SK-N-SH (cell line): ENCODE measurements at regions not wholly inside any gene's neighbourhood (a gene's known extent, or its start where the extent isn't known, plus 50 kb on each side); places are given as distances from the start of the nearest gene placed in this dataset.

ENCODE experiments used
- CTCF ChIA-PET: fragments of 300-600, 350-600 bp; formaldehyde crosslinking; extraction: SDS; loops from one replicate; lab custom pipeline; 2021; lab: Yijun Ruan, JAX
- POLR2A ChIA-PET: fragments of 350-600 bp; sonication (Branson Sonifier 250); formaldehyde crosslinking; extraction: SDS; loops from one replicate; lab custom pipeline; 2020; ENCODE audit warnings: antibody characterized with exemption, inconsistent platforms; lab: Yijun Ruan, JAX
- DNase-seq: peaks from one replicate; pipeline ENCODE4 v3.0.0; 2012
- H2AFZ ChIP-seq: fragments of 200-600 bp; sonication (generic); 2 replicates; pipeline ENCODE4 v1.8.1; 2016; ENCODE audit warnings: antibody characterized with exemption, mild to moderate bottlenecking, low read depth
- H3F3A ChIP-seq: fragments of 200-600 bp; sonication (generic); replicated peaks from 2 replicates; pipeline ENCODE3; 2016; ENCODE audit warnings: antibody characterized with exemption, mild to moderate bottlenecking; ENCODE audit not compliant: insufficient read depth
- H3K27ac ChIP-seq, 2 experiments: fragments of 200-500 bp in 1 of 2; fragments of 200-600 bp in 1 of 2; sonication (Bioruptor generic) in 1 of 2; sonication (generic), shearing (Covaris generic) in 1 of 2; 2 replicates each; pipeline versions ENCODE4 v1.5.1 to v1.6.1; 2014 to 2016; ENCODE audit warnings: low read depth in 2 of 2, inconsistent platforms in 1 of 2, low read length in 1 of 2, mild to moderate bottlenecking in 1 of 2, mixed read lengths in 1 of 2
- H3K27me3 ChIP-seq: fragments of 200-600 bp; sonication (generic), shearing (Covaris generic); 2 replicates; pipeline ENCODE4 v1.6.1; 2016; ENCODE audit warnings: mixed run types; ENCODE audit not compliant: insufficient read depth
- H3K36me3 ChIP-seq, 2 experiments: fragments of 200-500 bp in 1 of 2; fragments of 200-600 bp in 1 of 2; sonication (Bioruptor generic) in 1 of 2; sonication (generic) in 1 of 2; replicated peaks in 1 of 2; 2 replicates each; pipeline versions ENCODE3 to v1.5.1; 2014 to 2016; ENCODE audit warnings: low read length in 1 of 2, mild to moderate bottlenecking in 1 of 2; ENCODE audit not compliant: insufficient read depth in 2 of 2, control insufficient read depth in 1 of 2
- H3K4me1 ChIP-seq, 2 experiments: fragments of 200-500 bp in 1 of 2; fragments of 200-600 bp in 1 of 2; sonication (Bioruptor generic) in 1 of 2; sonication (generic), shearing (Covaris generic) in 1 of 2; 2 replicates each; pipeline versions ENCODE4 v1.5.1 to v1.6.1; 2014 to 2016; ENCODE audit warnings: low read depth in 1 of 2, low read length in 1 of 2, mixed run types in 1 of 2; ENCODE audit not compliant: insufficient read depth in 2 of 2, control insufficient read depth in 1 of 2
- H3K4me2 ChIP-seq: fragments of 200-600 bp; sonication (generic), shearing (Covaris generic); 2 replicates; pipeline ENCODE4 v1.6.1; 2017; ENCODE audit warnings: mixed run types
- H3K4me3 ChIP-seq, 2 experiments: fragments of 200-500 bp in 1 of 2; fragments of 200-600 bp in 1 of 2; sonication (Bioruptor generic) in 1 of 2; sonication (generic), shearing (Covaris generic) in 1 of 2; 2 replicates each; pipeline versions ENCODE4 v1.5.1 to v1.8.1; 2014 to 2016; ENCODE audit warnings: low read depth in 2 of 2, inconsistent platforms in 1 of 2, low read length in 1 of 2, mild to moderate bottlenecking in 1 of 2, mixed read lengths in 1 of 2, moderate library complexity in 1 of 2
- H3K79me2 ChIP-seq: fragments of 200-600 bp; sonication (generic); 2 replicates; pipeline ENCODE4 v1.8.1; 2017; ENCODE audit warnings: mild to moderate bottlenecking; ENCODE audit not compliant: insufficient read depth
- H3K9ac ChIP-seq: fragments of 200-600 bp; sonication (generic); 2 replicates; pipeline ENCODE4 v1.6.1; 2017; ENCODE audit warnings: mixed run types
- H3K9me2 ChIP-seq: fragments of 200-600 bp; sonication (generic); 2 replicates; pipeline ENCODE4 v1.6.1; 2017; ENCODE audit warnings: mixed run types
- H3K9me3 ChIP-seq: fragments of 200-600 bp; sonication (generic); 2 replicates; pipeline ENCODE4 v1.6.1; 2017; ENCODE audit warnings: mixed run types, mild to moderate bottlenecking, moderate library complexity
- H4K20me1 ChIP-seq: fragments of 200-600 bp; sonication (generic); 2 replicates; pipeline ENCODE4 v1.6.1; 2017; ENCODE audit warnings: mild to moderate bottlenecking, mixed run types; ENCODE audit not compliant: insufficient read depth
- ELF1 ChIP-seq: IDR thresholded peaks from 2 replicates; pipeline ENCODE4 v1.4.0; 2012
- EP300 ChIP-seq, 2 experiments: IDR thresholded peaks; 2 replicates each; pipeline versions ENCODE4 v1.4.0 to v1.6.1; 2012; ENCODE audit warnings: borderline replicate concordance in 1 of 2, low read depth in 1 of 2, low read length in 1 of 2
- EZH2phosphoT487 ChIP-seq: fragments of 200-600 bp; sonication (generic); IDR thresholded peaks from 2 replicates; pipeline ENCODE4 v1.6.1; 2017; ENCODE audit warnings: low read depth, mixed run types, mild to moderate bottlenecking, antibody characterized with exemption, moderate library complexity, borderline replicate concordance
- FOSL2 ChIP-seq: IDR thresholded peaks from 2 replicates; pipeline ENCODE4 v1.4.0; 2012; ENCODE audit warnings: low read depth, mild to moderate bottlenecking, moderate library complexity, borderline replicate concordance
- FOXJ3 ChIP-seq: sonication (generic); formaldehyde crosslinking; IDR thresholded peaks from 2 replicates; pipeline ENCODE4 v1.5.1; 2020; ENCODE audit warnings: mild to moderate bottlenecking, missing genetic modification reagents
- GABPA ChIP-seq: IDR thresholded peaks from 2 replicates; pipeline ENCODE4 v1.4.0; 2012; ENCODE audit warnings: low read depth, mild to moderate bottlenecking
- GATA2 ChIP-seq: sonication (generic); formaldehyde crosslinking; IDR thresholded peaks from 2 replicates; pipeline ENCODE4 v1.5.0; 2020; ENCODE audit warnings: mild to moderate bottlenecking, missing genetic modification reagents
- JUND ChIP-seq: IDR thresholded peaks from 2 replicates; pipeline ENCODE4 v1.4.0; 2012
- MEF2A ChIP-seq: IDR thresholded peaks from 2 replicates; pipeline ENCODE4 v1.4.0; 2012; ENCODE audit warnings: low read depth, borderline replicate concordance
- NRF1 ChIP-seq: IDR thresholded peaks from 2 replicates; pipeline ENCODE4 v1.6.1; 2012; ENCODE audit warnings: low read depth, mild to moderate bottlenecking, low read length
- RAD21 ChIP-seq: IDR thresholded peaks from 2 replicates; pipeline ENCODE4 v1.6.1; 2012; ENCODE audit warnings: mild to moderate bottlenecking, low read length
- RCOR1 ChIP-seq: fragments of 150-350 bp; IDR thresholded peaks from 2 replicates; pipeline ENCODE4 v1.6.1; 2017; ENCODE audit warnings: antibody characterized with exemption, low read length
- SIN3A ChIP-seq: IDR thresholded peaks from 2 replicates; pipeline ENCODE4 v1.6.1; 2012; ENCODE audit warnings: low read depth, mild to moderate bottlenecking, low read length, moderate library complexity, borderline replicate concordance
- YY1 ChIP-seq: IDR thresholded peaks from 2 replicates; pipeline ENCODE4 v1.4.0; 2012; ENCODE audit warnings: low read depth, mild to moderate bottlenecking
- WGBS: methylation state at CpG from one replicate; pipeline ENCODE4 v1.1.6; 2017; ENCODE audit warnings: low lambda C conversion rate; 5-methylcytosine and 5-hydroxymethylcytosine counted together
- TF ChIP-seq, protein P1 (sequence below): fragments of 200-600 bp; sonication (generic); IDR thresholded peaks from 2 replicates; pipeline ENCODE4 v1.6.1; 2017; ENCODE audit warnings: antibody characterized with exemption, mild to moderate bottlenecking, moderate library complexity
- TF ChIP-seq, protein P2 (sequence below): IDR thresholded peaks from 2 replicates; pipeline ENCODE4 v1.4.0; 2012; ENCODE audit warnings: low read depth
- TF ChIP-seq, protein P3 (sequence below): IDR thresholded peaks from 2 replicates; pipeline ENCODE4; 2012

DNA sequence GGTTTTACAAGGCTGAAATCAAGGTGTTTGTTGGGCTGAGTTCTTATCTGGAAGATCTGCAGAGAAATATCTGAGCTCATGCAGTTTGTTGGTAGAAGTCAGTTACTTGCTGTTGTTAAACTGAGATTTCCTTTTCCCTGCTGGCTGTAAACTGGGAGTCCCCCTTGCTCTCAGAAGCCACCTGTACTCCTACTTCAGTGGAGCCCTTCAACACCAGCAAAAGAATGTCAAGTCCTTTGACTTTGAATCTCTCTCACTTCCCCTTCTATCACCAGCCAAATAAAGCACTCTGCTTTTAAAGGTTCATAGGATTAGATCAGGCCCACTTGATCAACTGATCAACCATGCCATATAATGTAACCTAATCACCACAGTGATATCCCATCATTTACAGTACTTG is 252.2 kb upstream of the CDH7 start (continued):
- no peak for TF ChIP-seq SIN3A
- no peak for TF ChIP-seq GABPA
- TF ChIP-seq EZH2phosphoT487, result no peak

DNA sequence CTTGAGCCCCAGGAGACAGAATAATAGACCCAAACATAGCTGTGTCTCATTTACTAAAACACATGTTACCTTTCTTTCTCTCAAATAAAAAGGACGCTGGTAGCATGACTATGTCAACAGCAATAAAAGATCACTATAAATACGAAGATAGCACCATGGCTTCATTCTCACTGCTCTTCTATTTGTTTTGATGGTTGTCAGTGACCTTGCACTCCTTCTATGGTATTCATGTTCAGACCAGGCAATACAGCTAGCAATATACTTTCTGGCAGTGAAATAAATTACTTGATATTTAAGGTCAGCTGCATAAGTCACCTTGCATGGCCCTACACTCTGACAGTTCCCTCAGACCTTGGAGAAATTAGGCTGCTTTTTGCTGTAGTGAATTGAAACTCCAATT is 263.2 kb upstream of the CDH7 start:
- no peaks in the 10 kb centered on the region for H3K9me3 ChIP-seq
- TF ChIP-seq YY1 (no peak), RCOR1 (no peak), RAD21 (no peak), NRF1 (no peak), SIN3A (no peak), ELF1 (no peak), FOXJ3 (CRISPR knock-in tag) (no peak), MEF2A (no peak), FOSL2 (no peak), EP300 (IDR thresholded peaks at IDR 0.05; ENCODE audit: borderline replicate concordance in 1 of 2, low read depth in 1 of 2, low read length in 1 of 2) (no peak), JUND (no peak)
- TF ChIP-seq, protein P1, sequence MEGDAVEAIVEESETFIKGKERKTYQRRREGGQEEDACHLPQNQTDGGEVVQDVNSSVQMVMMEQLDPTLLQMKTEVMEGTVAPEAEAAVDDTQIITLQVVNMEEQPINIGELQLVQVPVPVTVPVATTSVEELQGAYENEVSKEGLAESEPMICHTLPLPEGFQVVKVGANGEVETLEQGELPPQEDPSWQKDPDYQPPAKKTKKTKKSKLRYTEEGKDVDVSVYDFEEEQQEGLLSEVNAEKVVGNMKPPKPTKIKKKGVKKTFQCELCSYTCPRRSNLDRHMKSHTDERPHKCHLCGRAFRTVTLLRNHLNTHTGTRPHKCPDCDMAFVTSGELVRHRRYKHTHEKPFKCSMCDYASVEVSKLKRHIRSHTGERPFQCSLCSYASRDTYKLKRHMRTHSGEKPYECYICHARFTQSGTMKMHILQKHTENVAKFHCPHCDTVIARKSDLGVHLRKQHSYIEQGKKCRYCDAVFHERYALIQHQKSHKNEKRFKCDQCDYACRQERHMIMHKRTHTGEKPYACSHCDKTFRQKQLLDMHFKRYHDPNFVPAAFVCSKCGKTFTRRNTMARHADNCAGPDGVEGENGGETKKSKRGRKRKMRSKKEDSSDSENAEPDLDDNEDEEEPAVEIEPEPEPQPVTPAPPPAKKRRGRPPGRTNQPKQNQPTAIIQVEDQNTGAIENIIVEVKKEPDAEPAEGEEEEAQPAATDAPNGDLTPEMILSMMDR, result no peak
- TF ChIP-seq, protein P2, sequence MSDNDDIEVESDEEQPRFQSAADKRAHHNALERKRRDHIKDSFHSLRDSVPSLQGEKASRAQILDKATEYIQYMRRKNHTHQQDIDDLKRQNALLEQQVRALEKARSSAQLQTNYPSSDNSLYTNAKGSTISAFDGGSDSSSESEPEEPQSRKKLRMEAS, result no peak
- TF ChIP-seq, all 33 proteins: peak for 0
- no peaks in the 10 kb centered on the region for H3K79me2 ChIP-seq
- H2AFZ ChIP-seq, result no peak overlapping the region
- no peak overlapping the region for H3K4me2 ChIP-seq
- H3K4me3 ChIP-seq, result no peak overlapping the region
- H3K9ac ChIP-seq, result no peak overlapping the region
- no peaks in the 10 kb centered on the region for H3K36me3 ChIP-seq
- DNase-seq, result no peak
- no peaks in the 10 kb centered on the region for H3K4me1 ChIP-seq
- 9% methylated on average over 2 of the region's 2 CpGs for WGBS
- H3K27ac ChIP-seq, result no peak overlapping the region
- H3K9me2 ChIP-seq, result no peaks in the 10 kb centered on the region
- POLR2A ChIA-PET, result no interaction called here
- CTCF ChIA-PET, result interaction anchor here (1.1 to 2.0 kb wide), 2 partner anchors 10 to 34 kb away, joined by 3 to 7 read pairs; no protein-coding TSS in a partner anchor
- H4K20me1 ChIP-seq, result no peaks in the 10 kb centered on the region
- no peaks in the 10 kb centered on the region for H3F3A ChIP-seq
- H3K27me3 ChIP-seq, result no peaks in the 10 kb centered on the region

DNA sequence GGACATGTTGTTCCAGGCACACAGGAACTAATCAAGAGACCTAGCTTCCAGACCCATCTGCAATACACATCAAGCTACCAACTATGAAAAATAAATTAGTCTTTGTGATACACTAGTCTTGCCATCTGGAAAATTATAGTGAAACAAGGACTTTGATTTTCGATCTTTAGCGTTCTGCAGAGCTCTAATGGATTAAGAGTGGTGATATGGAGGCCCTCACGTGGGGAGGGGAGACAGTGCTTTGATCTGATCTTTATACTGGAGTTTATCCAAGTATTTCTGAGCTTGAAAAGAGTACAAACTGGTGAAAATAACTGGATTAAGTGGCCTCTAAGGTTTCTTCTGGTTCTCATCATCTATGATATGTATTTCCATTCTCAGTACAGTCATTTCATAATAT is 273.4 kb upstream of the CDH7 start:
- H3K79me2 ChIP-seq, result no peaks in the 10 kb centered on the region
- no peak overlapping the region for H2AFZ ChIP-seq
- H3K27me3 ChIP-seq, result no peaks in the 10 kb centered on the region
- no peak overlapping the region for H3K4me3 ChIP-seq
- H4K20me1 ChIP-seq, result no peaks in the 10 kb centered on the region
- TF ChIP-seq EP300 (IDR thresholded peaks at IDR 0.05; ENCODE audit: borderline replicate concordance in 1 of 2, low read depth in 1 of 2, low read length in 1 of 2) (peak in 1 of 2 experiments; percentile 56; a peak in 2 of 4 replicates), FOXJ3 (CRISPR knock-in tag) (peak; percentile 53), GATA2 (CRISPR knock-in tag) (peak; percentile 74)
- TF ChIP-seq, protein P3, sequence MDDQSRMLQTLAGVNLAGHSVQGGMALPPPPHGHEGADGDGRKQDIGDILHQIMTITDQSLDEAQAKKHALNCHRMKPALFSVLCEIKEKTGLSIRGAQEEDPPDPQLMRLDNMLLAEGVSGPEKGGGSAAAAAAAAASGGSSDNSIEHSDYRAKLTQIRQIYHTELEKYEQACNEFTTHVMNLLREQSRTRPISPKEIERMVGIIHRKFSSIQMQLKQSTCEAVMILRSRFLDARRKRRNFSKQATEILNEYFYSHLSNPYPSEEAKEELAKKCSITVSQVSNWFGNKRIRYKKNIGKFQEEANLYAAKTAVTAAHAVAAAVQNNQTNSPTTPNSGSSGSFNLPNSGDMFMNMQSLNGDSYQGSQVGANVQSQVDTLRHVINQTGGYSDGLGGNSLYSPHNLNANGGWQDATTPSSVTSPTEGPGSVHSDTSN, result no peak
- ChIA-PET CTCF (interaction anchor here (0.7 to 2.2 kb wide), 4 partner anchors 10 to 441 kb away, joined by 3 to 7 read pairs (median 3); no protein-coding TSS in a partner anchor), POLR2A (no interaction called here)
- no peaks in the 10 kb centered on the region for H3K9me3 ChIP-seq
- no peaks in the 10 kb centered on the region for H3K36me3 ChIP-seq
- 3% methylated on average over 3 of the region's 3 CpGs for WGBS
- H3K9ac ChIP-seq, result no peak overlapping the region
- peak; percentile 37 for DNase-seq
- no peak overlapping the region for H3K4me2 ChIP-seq
- H3K9me2 ChIP-seq, result no peaks in the 10 kb centered on the region
- H3K27ac ChIP-seq, result peak overlapping the region in 1 of 2 experiments; percentile 68; a peak in 2 of 4 replicates
- H3K4me1 ChIP-seq, result no peaks in the 10 kb centered on the region; a peak in 1 of 4 replicates
- no peaks in the 10 kb centered on the region for H3F3A ChIP-seq
